ENCODE measurements at regions not wholly inside any gene's neighbourhood (a gene's known extent, or its start where the extent isn't known, plus 50 kb on each side); places are given as distances from the start of the nearest gene placed in this dataset.

DNA sequence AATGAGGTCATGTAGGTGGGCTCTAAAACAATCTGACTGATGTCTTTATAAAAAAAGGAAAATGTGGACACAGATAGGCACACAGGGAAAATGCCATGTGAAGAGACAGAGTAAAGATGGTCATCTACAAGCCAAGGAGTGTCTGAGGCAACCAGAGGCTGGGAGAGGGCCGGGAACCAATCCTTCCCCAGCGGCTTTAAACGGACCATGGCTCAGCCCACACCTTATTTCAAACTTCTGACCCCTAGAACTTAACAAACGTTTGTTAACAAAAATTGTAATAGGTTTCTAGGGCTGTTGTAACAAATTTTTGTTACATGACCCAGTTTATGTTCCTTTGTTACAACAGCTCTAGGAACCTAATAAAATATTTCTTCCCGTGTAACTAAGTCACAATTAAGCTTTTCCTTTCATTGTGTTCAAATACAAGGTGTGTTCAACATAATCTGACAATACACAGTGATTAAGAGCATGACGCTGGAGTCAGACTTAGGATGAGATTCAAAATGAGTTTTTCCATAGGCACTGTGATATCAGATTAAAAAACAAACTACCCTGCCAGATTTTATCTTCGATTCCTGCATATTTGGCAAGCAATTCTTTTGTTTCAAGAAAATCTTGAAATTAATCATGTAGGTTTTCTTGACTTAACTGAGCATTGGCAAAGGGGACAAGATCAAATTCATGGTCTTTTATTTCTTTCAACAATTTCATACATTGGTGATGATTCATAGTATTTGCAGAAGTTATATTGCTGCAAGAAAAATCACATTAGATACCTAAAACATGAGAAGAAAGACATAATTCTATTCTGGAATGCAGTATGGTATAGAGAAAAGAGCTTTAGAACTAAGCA lies 169.5 kb upstream of the RIPOR2 start:
- in situ Hi-C loops (cut with HindIII; ENCODE audit: extremely low pct_ligation_motif_present, low pct_unique_long_range_greater_than_20kb) (no loop called here), intact Hi-C loops (cut with micrococcal nuclease; ENCODE audit: unreplicated experiment) (no loop called here)
- H3K9ac ChIP-seq (ENCODE audit: insufficient read depth, low read depth, low read length) = no peak overlapping the region
- H3K9me3 ChIP-seq (ENCODE audit: low read length) = no peaks in the 10 kb centered on the region
- H3K36me3 ChIP-seq (replicated peaks in 1 of 2; ENCODE audit: control insufficient read depth in 1 of 2, insufficient read depth in 2 of 2, low read length in 2 of 2) = no peaks in the 10 kb centered on the region
- H3K79me2 ChIP-seq (ENCODE audit: insufficient read depth, low read length) = no peaks in the 10 kb centered on the region
- DNase-seq (ENCODE audit: low spot score) (no peak), FAIRE-seq (no peak), ATAC-seq (no peak)
- H4K20me1 ChIP-seq (ENCODE audit: insufficient read depth, low read length) = no peaks in the 10 kb centered on the region
- H3K27me3 ChIP-seq (ENCODE audit: control insufficient read depth in 1 of 2, insufficient read depth in 2 of 2, low read length in 2 of 2) = no peaks in the 10 kb centered on the region; a peak in 1 of 5 replicates
- H3K27ac ChIP-seq (ENCODE audit: extremely low read length, insufficient read depth, low read length) = no peak overlapping the region
- ChIA-PET POLR2A (no interaction called here), CTCF (ENCODE audit: low intra/inter-chr PET ratio, low total read pairs) (no interaction called here)
- 14% methylated on average over 7 of the region's 7 CpGs for WGBS (ENCODE audit: low lambda C conversion rate)
- H3K4me2 ChIP-seq (ENCODE audit: low read depth, low read length) = no peak overlapping the region
- BruUV-seq (replicated peaks) = no TSS peak
- no peaks in the 10 kb centered on the region for H3K4me1 ChIP-seq (ENCODE audit: insufficient read depth, low read length)
- H3K4me3 ChIP-seq (replicated peaks in 1 of 3; ENCODE audit: insufficient read depth in 1 of 3, low read depth in 2 of 3, low read length in 3 of 3) = no peak overlapping the region
- TF ChIP-seq, protein P1, sequence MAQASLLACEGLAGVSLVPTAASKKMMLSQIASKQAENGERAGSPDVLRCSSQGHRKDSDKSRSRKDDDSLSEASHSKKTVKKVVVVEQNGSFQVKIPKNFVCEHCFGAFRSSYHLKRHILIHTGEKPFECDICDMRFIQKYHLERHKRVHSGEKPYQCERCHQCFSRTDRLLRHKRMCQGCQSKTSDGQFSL (CRISPR knock-in tag; IDR thresholded peaks at IDR 0.05) = no peak
- TF ChIP-seq MAFG (CRISPR knock-in tag; IDR thresholded peaks at IDR 0.05) (no peak), ZNF333 (CRISPR knock-in tag; IDR thresholded peaks at IDR 0.05; ENCODE audit: borderline replicate concordance) (no peak), GATA4 (IDR thresholded peaks at IDR 0.05; ENCODE audit: borderline replicate concordance, low read depth) (no peak), MIER2 (CRISPR knock-in tag; IDR thresholded peaks at IDR 0.05) (no peak), RBM22 (optimal IDR thresholded peaks at IDR 0.05; ENCODE audit: low read length) (no peak), TRIM24 (CRISPR knock-in tag; IDR thresholded peaks at IDR 0.05) (no peak), JUND (CRISPR knock-in tag; IDR thresholded peaks at IDR 0.05) (no peak)
- no peak overlapping the region for H2AFZ ChIP-seq (ENCODE audit: low read length)

DNA sequence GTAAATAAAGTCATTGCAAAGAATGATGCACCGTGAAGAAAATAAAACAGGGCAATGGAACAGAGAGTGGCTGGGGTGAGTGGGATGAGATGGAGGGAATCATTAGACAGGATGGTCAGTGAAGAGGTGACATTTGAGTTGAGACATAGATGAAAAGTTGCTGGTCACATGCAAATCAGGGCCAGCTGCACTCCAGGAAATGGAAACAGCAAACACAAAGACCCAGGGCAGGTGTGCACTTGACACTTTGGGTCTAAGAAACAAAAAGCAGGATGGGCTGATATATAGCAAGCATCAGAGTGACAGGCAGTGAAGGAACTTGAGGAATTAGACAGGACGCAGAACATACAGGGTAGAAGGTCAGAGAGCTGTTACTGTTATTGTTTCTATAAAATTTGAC lies 171.5 kb upstream of the RIPOR2 start:
- DNase-seq (ENCODE audit: low spot score) (no peak), ATAC-seq (no peak), FAIRE-seq (no peak)
- BruUV-seq (replicated peaks) = no TSS peak
- POLR2A ChIA-PET = no interaction called here
- Histone ChIP-seq H3K36me3 (replicated peaks in 1 of 2; ENCODE audit: control insufficient read depth in 1 of 2, insufficient read depth in 2 of 2, low read length in 2 of 2) (no peaks in the 10 kb centered on the region), H3K9ac (ENCODE audit: insufficient read depth, low read depth, low read length) (no peak overlapping the region), H3K27me3 (ENCODE audit: control insufficient read depth in 1 of 2, insufficient read depth in 2 of 2, low read length in 2 of 2) (no peaks in the 10 kb centered on the region; a peak in 1 of 5 replicates), H3K4me3 (replicated peaks in 1 of 3; ENCODE audit: insufficient read depth in 1 of 3, low read depth in 2 of 3, low read length in 3 of 3) (no peak overlapping the region), H3K27ac (ENCODE audit: extremely low read length, insufficient read depth, low read length) (no peak overlapping the region), H2AFZ (ENCODE audit: low read length) (no peak overlapping the region), H4K20me1 (ENCODE audit: insufficient read depth, low read length) (no peaks in the 10 kb centered on the region), H3K4me2 (ENCODE audit: low read depth, low read length) (no peak overlapping the region), H3K79me2 (ENCODE audit: insufficient read depth, low read length) (no peaks in the 10 kb centered on the region), H3K9me3 (ENCODE audit: low read length) (no peaks in the 10 kb centered on the region), H3K4me1 (ENCODE audit: insufficient read depth, low read length) (no peaks in the 10 kb centered on the region)
- intact Hi-C loops (cut with micrococcal nuclease; ENCODE audit: unreplicated experiment) = no loop called here
- 5% methylated on average over 2 of the region's 2 CpGs for WGBS (ENCODE audit: low lambda C conversion rate)
- CTCF ChIA-PET (ENCODE audit: low intra/inter-chr PET ratio, low total read pairs) = no interaction called here
- in situ Hi-C loops (cut with HindIII; ENCODE audit: extremely low pct_ligation_motif_present, low pct_unique_long_range_greater_than_20kb) = no loop called here
- TF ChIP-seq RBAK (CRISPR knock-in tag; IDR thresholded peaks at IDR 0.05) (no peak), REPIN1 (CRISPR knock-in tag; IDR thresholded peaks at IDR 0.05; ENCODE audit: borderline replicate concordance, low read depth) (no peak), PHF8 (CRISPR knock-in tag; IDR thresholded peaks at IDR 0.05) (no peak), TCF7 (IDR thresholded peaks at IDR 0.05; ENCODE audit: low read depth) (no peak), PAF1 (CRISPR knock-in tag; IDR thresholded peaks at IDR 0.05) (no peak)
- TF ChIP-seq, protein P2, sequence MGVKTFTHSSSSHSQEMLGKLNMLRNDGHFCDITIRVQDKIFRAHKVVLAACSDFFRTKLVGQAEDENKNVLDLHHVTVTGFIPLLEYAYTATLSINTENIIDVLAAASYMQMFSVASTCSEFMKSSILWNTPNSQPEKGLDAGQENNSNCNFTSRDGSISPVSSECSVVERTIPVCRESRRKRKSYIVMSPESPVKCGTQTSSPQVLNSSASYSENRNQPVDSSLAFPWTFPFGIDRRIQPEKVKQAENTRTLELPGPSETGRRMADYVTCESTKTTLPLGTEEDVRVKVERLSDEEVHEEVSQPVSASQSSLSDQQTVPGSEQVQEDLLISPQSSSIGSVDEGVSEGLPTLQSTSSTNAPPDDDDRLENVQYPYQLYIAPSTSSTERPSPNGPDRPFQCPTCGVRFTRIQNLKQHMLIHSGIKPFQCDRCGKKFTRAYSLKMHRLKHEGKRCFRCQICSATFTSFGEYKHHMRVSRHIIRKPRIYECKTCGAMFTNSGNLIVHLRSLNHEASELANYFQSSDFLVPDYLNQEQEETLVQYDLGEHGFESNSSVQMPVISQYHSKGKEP (CRISPR knock-in tag; IDR thresholded peaks at IDR 0.05) = no peak
- TF ChIP-seq, protein P3, sequence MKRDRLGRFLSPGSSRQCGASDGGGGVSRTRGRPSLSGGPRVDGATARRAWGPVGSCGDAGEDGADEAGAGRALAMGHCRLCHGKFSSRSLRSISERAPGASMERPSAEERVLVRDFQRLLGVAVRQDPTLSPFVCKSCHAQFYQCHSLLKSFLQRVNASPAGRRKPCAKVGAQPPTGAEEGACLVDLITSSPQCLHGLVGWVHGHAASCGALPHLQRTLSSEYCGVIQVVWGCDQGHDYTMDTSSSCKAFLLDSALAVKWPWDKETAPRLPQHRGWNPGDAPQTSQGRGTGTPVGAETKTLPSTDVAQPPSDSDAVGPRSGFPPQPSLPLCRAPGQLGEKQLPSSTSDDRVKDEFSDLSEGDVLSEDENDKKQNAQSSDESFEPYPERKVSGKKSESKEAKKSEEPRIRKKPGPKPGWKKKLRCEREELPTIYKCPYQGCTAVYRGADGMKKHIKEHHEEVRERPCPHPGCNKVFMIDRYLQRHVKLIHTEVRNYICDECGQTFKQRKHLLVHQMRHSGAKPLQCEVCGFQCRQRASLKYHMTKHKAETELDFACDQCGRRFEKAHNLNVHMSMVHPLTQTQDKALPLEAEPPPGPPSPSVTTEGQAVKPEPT (CRISPR knock-in tag; IDR thresholded peaks at IDR 0.05; ENCODE audit: low read depth) = no peak
